ENCODE measurements at regions not wholly inside any gene's neighbourhood (a gene's known extent, or its start where the extent isn't known, plus 50 kb on each side); places are given as distances from the start of the nearest gene placed in this dataset.

- CTCF ChIA-PET (ENCODE audit: unreplicated experiment), result no interaction called here
- Histone ChIP-seq H3K27ac (ENCODE audit: low read depth, low read length, poor library complexity, severe bottlenecking) (no peak overlapping the region), H3K9me3 (ENCODE audit: low read length) (no peaks in the 10 kb centered on the region)
Measured at GRCh38 chr18:6563896-6564295, 149.2 kb upstream of the L3MBTL4 start.

GRCh38 chr18:6564950-6565814, 150.5 kb upstream of the L3MBTL4 start:
- Histone ChIP-seq H3K9me3 (ENCODE audit: low read length) (no peaks in the 10 kb centered on the region), H3K27ac (ENCODE audit: low read depth, low read length, poor library complexity, severe bottlenecking) (no peak overlapping the region), H4K20me1 (ENCODE audit: insufficient read depth, low read length) (no peaks in the 10 kb centered on the region), H3K36me3 (ENCODE audit: insufficient read depth, low read length) (no peaks in the 10 kb centered on the region), H2AFZ (ENCODE audit: low read length) (no peak overlapping the region), H3K9me2 (ENCODE audit: insufficient read depth, low read length) (no peaks in the 10 kb centered on the region), H3K4me1 (ENCODE audit: insufficient read depth, low read length, poor library complexity, severe bottlenecking) (no peaks in the 10 kb centered on the region), H3K4me2 (ENCODE audit: low read length) (no peak overlapping the region), H3K4me3 (ENCODE audit: low read depth, low read length, poor library complexity, severe bottlenecking) (no peak overlapping the region), H3K79me2 (ENCODE audit: insufficient read depth, low read depth, low read length) (no peaks in the 10 kb centered on the region)
- ChIA-PET CTCF (ENCODE audit: unreplicated experiment) (no interaction called here), POLR2A (interaction anchor here (0.6 to 0.7 kb wide), 2 partner anchors 314 to 413 kb away, joined by 3 to 7 read pairs; no protein-coding TSS in a partner anchor)
- BruUV-seq (replicated peaks), result no TSS peak
- no peak for TF ChIP-seq CTCF (conservative IDR thresholded peaks at IDR 0.05; ENCODE audit: low read length)
- TF ChIP-seq EZH2phosphoT487 (IDR thresholded peaks at IDR 0.05; ENCODE audit: borderline replicate concordance, low read depth, low read length), result no peak
- intact Hi-C loops (cut with micrococcal nuclease; ENCODE audit: unreplicated experiment), result no loop called here
- DNase-seq (ENCODE audit: low spot score), result no peak

More at GRCh38 chr18:6563896-6564295, 149.2 kb upstream of the L3MBTL4 start:
- H3K4me2 ChIP-seq (ENCODE audit: low read length), result no peak overlapping the region
- no peak overlapping the region for H3K4me3 ChIP-seq (ENCODE audit: low read depth, low read length, poor library complexity, severe bottlenecking)
- no peak overlapping the region for H2AFZ ChIP-seq (ENCODE audit: low read length)
- no TSS peak for BruUV-seq (replicated peaks)
- intact Hi-C loops (cut with micrococcal nuclease; ENCODE audit: unreplicated experiment), result no loop called here
- no peaks in the 10 kb centered on the region for H3K36me3 ChIP-seq (ENCODE audit: insufficient read depth, low read length)
- POLR2A ChIA-PET, result interaction anchor here (0.6 kb wide), 1 partner anchor 1688 kb away, joined by 3 read pairs; no protein-coding TSS in a partner anchor
- H3K9me2 ChIP-seq (ENCODE audit: insufficient read depth, low read length), result no peaks in the 10 kb centered on the region
- no peaks in the 10 kb centered on the region for H3K4me1 ChIP-seq (ENCODE audit: insufficient read depth, low read length, poor library complexity, severe bottlenecking)
- H4K20me1 ChIP-seq (ENCODE audit: insufficient read depth, low read length), result no peaks in the 10 kb centered on the region
- DNase-seq (ENCODE audit: low spot score), result no peak
- TF ChIP-seq EZH2phosphoT487 (IDR thresholded peaks at IDR 0.05; ENCODE audit: borderline replicate concordance, low read depth, low read length) (no peak), CTCF (conservative IDR thresholded peaks at IDR 0.05; ENCODE audit: low read length) (no peak)
- H3K79me2 ChIP-seq (ENCODE audit: insufficient read depth, low read depth, low read length), result no peaks in the 10 kb centered on the region

GRCh38 chr18:6565815-6566081, 151.0 kb upstream of the L3MBTL4 start:
- H3K79me2 ChIP-seq (ENCODE audit: insufficient read depth, low read depth, low read length), result no peaks in the 10 kb centered on the region
- H3K9me2 ChIP-seq (ENCODE audit: insufficient read depth, low read length), result no peaks in the 10 kb centered on the region
- CTCF ChIA-PET (ENCODE audit: unreplicated experiment), result no interaction called here
- no peaks in the 10 kb centered on the region for H3K36me3 ChIP-seq (ENCODE audit: insufficient read depth, low read length)
- H3K4me2 ChIP-seq (ENCODE audit: low read length), result no peak overlapping the region
- no peaks in the 10 kb centered on the region for H4K20me1 ChIP-seq (ENCODE audit: insufficient read depth, low read length)
- H3K9me3 ChIP-seq (ENCODE audit: low read length), result no peaks in the 10 kb centered on the region
- TF ChIP-seq EZH2phosphoT487 (IDR thresholded peaks at IDR 0.05; ENCODE audit: borderline replicate concordance, low read depth, low read length), result no peak
- TF ChIP-seq CTCF (conservative IDR thresholded peaks at IDR 0.05; ENCODE audit: low read length), result no peak
- intact Hi-C loops (cut with micrococcal nuclease; ENCODE audit: unreplicated experiment), result no loop called here
- no peak for DNase-seq (ENCODE audit: low spot score)
- POLR2A ChIA-PET, result no interaction called here
- no TSS peak for BruUV-seq (replicated peaks)
- H3K4me1 ChIP-seq (ENCODE audit: insufficient read depth, low read length, poor library complexity, severe bottlenecking), result no peaks in the 10 kb centered on the region
- H3K4me3 ChIP-seq (ENCODE audit: low read depth, low read length, poor library complexity, severe bottlenecking), result no peak overlapping the region
- H2AFZ ChIP-seq (ENCODE audit: low read length), result no peak overlapping the region
- H3K27ac ChIP-seq (ENCODE audit: low read depth, low read length, poor library complexity, severe bottlenecking), result no peak overlapping the region
